Loucy (cell line): ENCODE measurements at regions not wholly inside any gene's neighbourhood (a gene's known extent, or its start where the extent isn't known, plus 50 kb on each side); places are given as distances from the start of the nearest gene placed in this dataset.

Source experiments
- H2AFZ ChIP-seq: fragments of 200-600 bp; sonication (generic); 2 replicates; pipeline ENCODE4 v1.6.0; 2016; ENCODE audit warnings: antibody characterized with exemption, mild to moderate bottlenecking, low read length, moderate library complexity
- H3F3A ChIP-seq: fragments of 200-600 bp; 2 replicates; pipeline ENCODE4 v1.6.0; 2016; ENCODE audit warnings: antibody characterized with exemption, low read depth, mild to moderate bottlenecking
- H3K27me3 ChIP-seq: fragments of 200-600 bp; sonication (generic); 2 replicates; pipeline ENCODE4 v1.6.1; 2014; ENCODE audit warnings: low read length, mild to moderate bottlenecking; ENCODE audit not compliant: insufficient read depth, poor library complexity, severe bottlenecking
- H3K36me3 ChIP-seq: fragments of 200-600 bp; sonication (generic); 2 replicates; pipeline ENCODE4 v1.6.1; 2016; ENCODE audit warnings: low read length; ENCODE audit not compliant: insufficient read depth
- H3K4me1 ChIP-seq: fragments of 200-600 bp; sonication (generic); 2 replicates; pipeline ENCODE4 v1.5.1; 2014; ENCODE audit warnings: low read length, mild to moderate bottlenecking; ENCODE audit not compliant: insufficient read depth, poor library complexity, severe bottlenecking
- H3K4me2 ChIP-seq: fragments of 200-600 bp; sonication (generic); 2 replicates; pipeline ENCODE4 v1.6.0; 2014; ENCODE audit warnings: antibody characterized with exemption, low read length, low read depth, mild to moderate bottlenecking; ENCODE audit not compliant: poor library complexity, severe bottlenecking
- H3K4me3 ChIP-seq: fragments of 200-600 bp; sonication (generic); 2 replicates; pipeline ENCODE4 v1.5.1; 2014; ENCODE audit warnings: low read length, mild to moderate bottlenecking, mixed read lengths; ENCODE audit not compliant: poor library complexity, severe bottlenecking
- H3K79me2 ChIP-seq: fragments of 200-600 bp; sonication (generic); 2 replicates; pipeline ENCODE4 v1.6.1; 2014; ENCODE audit warnings: low read length; ENCODE audit not compliant: insufficient read depth
- H3K9ac ChIP-seq: fragments of 200-600 bp; sonication (generic); 2 replicates; pipeline ENCODE4 v1.6.0; 2014; ENCODE audit warnings: mild to moderate bottlenecking, low read depth, low read length, moderate library complexity; ENCODE audit not compliant: poor library complexity, severe bottlenecking
- H3K9me2 ChIP-seq: fragments of 200-600 bp; sonication (generic); replicated peaks from 2 replicates; pipeline ENCODE4 v1.6.1; 2016; ENCODE audit warnings: low read depth, low read length, mixed read lengths
- H3K9me3 ChIP-seq: fragments of 200-600 bp; sonication (generic); 2 replicates; pipeline ENCODE4 v1.6.1; 2014; ENCODE audit warnings: mild to moderate bottlenecking, antibody characterized with exemption, low read length, low read depth; ENCODE audit not compliant: insufficient read depth
- H4K20me1 ChIP-seq: fragments of 200-600 bp; sonication (generic); 2 replicates; pipeline ENCODE4 v1.6.0; 2014; ENCODE audit warnings: antibody characterized with exemption, low read length, mild to moderate bottlenecking; ENCODE audit not compliant: insufficient read depth, poor library complexity, severe bottlenecking
- CTCF ChIP-seq: fragments of 200-600 bp; sonication (generic); conservative IDR thresholded peaks from 2 replicates; pipeline ENCODE4 v1.5.1; 2014; ENCODE audit warnings: mild to moderate bottlenecking, antibody characterized with exemption, low read length
- EZH2phosphoT487 ChIP-seq: fragments of 200-600 bp; IDR thresholded peaks from 2 replicates; pipeline ENCODE4 v1.6.1; 2018; ENCODE audit warnings: antibody characterized with exemption, mild to moderate bottlenecking, moderate library complexity, borderline replicate concordance

- Histone ChIP-seq H2AFZ (no peak overlapping the region), H3K4me2 (no peak overlapping the region), H3K9me3 (no peaks in the 10 kb centered on the region), H3K4me3 (no peak overlapping the region), H3K9me2 (no peaks in the 10 kb centered on the region), H4K20me1 (no peaks in the 10 kb centered on the region), H3K79me2 (no peaks in the 10 kb centered on the region), H3K36me3 (no peaks in the 10 kb centered on the region), H3K4me1 (peaks cover 17% of the 10 kb centered on the region), H3K9ac (no peak overlapping the region), H3K27me3 (no peaks in the 10 kb centered on the region), H3F3A (no peaks in the 10 kb centered on the region)
- no peak for TF ChIP-seq CTCF
- TF ChIP-seq EZH2phosphoT487: no peak
Observed at GRCh38 chrX:10050481-10050880, 83.3 kb downstream of the CLDN34 start.

- Histone ChIP-seq H3K9ac (no peak overlapping the region), H2AFZ (no peak overlapping the region), H3K27me3 (no peaks in the 10 kb centered on the region), H3K9me3 (no peaks in the 10 kb centered on the region), H3K9me2 (no peaks in the 10 kb centered on the region), H3K79me2 (no peaks in the 10 kb centered on the region), H3K4me2 (peak overlapping the region; percentile 5), H3K4me3 (no peak overlapping the region), H3F3A (no peaks in the 10 kb centered on the region), H3K4me1 (peaks cover 17% of the 10 kb centered on the region), H3K36me3 (no peaks in the 10 kb centered on the region), H4K20me1 (no peaks in the 10 kb centered on the region)
- no peak for TF ChIP-seq EZH2phosphoT487
- TF ChIP-seq CTCF: no peak
Observed at GRCh38 chrX:10051866-10052480, 84.8 kb downstream of the CLDN34 start.

- Histone ChIP-seq H3K79me2 (no peaks in the 10 kb centered on the region), H3K9me2 (no peaks in the 10 kb centered on the region), H4K20me1 (no peaks in the 10 kb centered on the region), H3K4me2 (no peak overlapping the region), H3K9me3 (no peaks in the 10 kb centered on the region), H3K4me1 (peaks cover 17% of the 10 kb centered on the region), H3K4me3 (no peak overlapping the region), H3F3A (no peaks in the 10 kb centered on the region), H3K27me3 (no peaks in the 10 kb centered on the region), H2AFZ (no peak overlapping the region; the same call in 1 of the 2 replicates), H3K36me3 (no peaks in the 10 kb centered on the region), H3K9ac (no peak overlapping the region)
- TF ChIP-seq CTCF (no peak), EZH2phosphoT487 (no peak)
Observed at GRCh38 chrX:10052906-10053625, 85.9 kb downstream of the CLDN34 start.
